HepG2 (cell line): ENCODE measurements at regions not wholly inside any gene's neighbourhood (a gene's known extent, or its start where the extent isn't known, plus 50 kb on each side); places are given as distances from the start of the nearest gene placed in this dataset.

Experiments used
- ATAC-seq: fragments of 200-7000 bp; cut with Tn5 transposase; 3 replicates; pipeline ENCODE4 v1.9.1; 2020; ENCODE audit warnings: mild to moderate bottlenecking, moderate library complexity
- BruUV-seq: library from RNA; stranded (reverse); fragments of 400-500 nt; replicated peaks from 2 replicates; lab custom pipeline; 2021; lab: Mats Ljungman, UMichigan
- CTCF ChIA-PET: fragments of 300-600 bp; formaldehyde crosslinking; extraction: SDS; loops from one replicate; lab custom pipeline; 2021; ENCODE audit warnings: low total read pairs, inconsistent platforms, low intra/inter-chr PET ratio; lab: Yijun Ruan, JAX
- POLR2A ChIA-PET: fragments of 350-600 bp; sonication (Branson Sonifier 250); formaldehyde crosslinking; loops from one replicate; lab custom pipeline; 2020; ENCODE audit warnings: antibody characterized with exemption, inconsistent platforms; lab: Yijun Ruan, JAX
- DNase-seq: peaks from one replicate; pipeline ENCODE4 v3.0.0-alpha.2; 2015; ENCODE audit warnings: low spot score
- FAIRE-seq: peaks from 3 replicates; lab custom pipeline; 2011; peaks lifted over from hg19 to GRCh38; lab: Jason Lieb, UNC
- H2AFZ ChIP-seq: one replicate; pipeline ENCODE4 v1.6.1; 2011; ENCODE audit warnings: low read length, inconsistent platforms
- H3K27ac ChIP-seq: fragments of 300-600 bp; 3 replicates; pipeline ENCODE4 v1.8.0; 2011; ENCODE audit warnings: mixed run types, mild to moderate bottlenecking, mixed read lengths, low read length, inconsistent platforms; ENCODE audit not compliant: insufficient read depth; ENCODE audit errors: extremely low read length
- H3K27me3 ChIP-seq, 2 experiments: fragments of 200-600 bp in 1 of 2; 2 replicates in 1 of 2; 3 replicates in 1 of 2; pipeline versions ENCODE4 v1.6.0 to v1.8.0; 2011; ENCODE audit warnings: low read length in 2 of 2, mild to moderate bottlenecking in 2 of 2, moderate library complexity in 2 of 2, inconsistent platforms in 1 of 2; ENCODE audit not compliant: insufficient read depth in 2 of 2, control insufficient read depth in 1 of 2
- H3K36me3 ChIP-seq, 2 experiments: fragments of 200-600 bp in 1 of 2; replicated peaks in 1 of 2; 2 replicates in 1 of 2; 3 replicates in 1 of 2; pipeline versions ENCODE4 v1.5.1 to v1.8.0; 2011; ENCODE audit warnings: low read length in 2 of 2, inconsistent platforms in 1 of 2; ENCODE audit not compliant: insufficient read depth in 2 of 2, control insufficient read depth in 1 of 2
- H3K4me1 ChIP-seq: 2 replicates; pipeline ENCODE4 v1.5.1; 2012; ENCODE audit warnings: low read length, inconsistent platforms; ENCODE audit not compliant: insufficient read depth
- H3K4me2 ChIP-seq: 2 replicates; pipeline ENCODE4 v1.6.0; 2011; ENCODE audit warnings: low read depth, low read length, inconsistent platforms
- H3K4me3 ChIP-seq, 3 experiments: fragments of 200-600 bp in 1 of 3; sonication (generic), shearing (Covaris generic) in 1 of 3; replicated peaks in 1 of 3; 2 replicates each; pipeline ENCODE4 v1.5.1; 2011 to 2016; ENCODE audit warnings: low read length in 3 of 3, inconsistent platforms in 2 of 3, low read depth in 2 of 3, mild to moderate bottlenecking in 2 of 3, control low read depth in 1 of 3, mixed read lengths in 1 of 3; ENCODE audit not compliant: insufficient read depth in 1 of 3
- H3K79me2 ChIP-seq: one replicate; pipeline ENCODE4 v1.6.1; 2011; ENCODE audit warnings: low read length, inconsistent platforms; ENCODE audit not compliant: insufficient read depth
- H3K9ac ChIP-seq: 2 replicates; pipeline ENCODE4 v1.6.0; 2011; ENCODE audit warnings: mild to moderate bottlenecking, low read depth, low read length, inconsistent platforms; ENCODE audit not compliant: insufficient read depth
- H3K9me3 ChIP-seq: 2 replicates; pipeline ENCODE4 v1.5.1; 2012; ENCODE audit warnings: mild to moderate bottlenecking, low read length
- H4K20me1 ChIP-seq: 2 replicates; pipeline ENCODE4 v1.6.0; 2011; ENCODE audit warnings: inconsistent platforms, mild to moderate bottlenecking, low read length, moderate library complexity; ENCODE audit not compliant: insufficient read depth
- CREM ChIP-seq, 2 experiments: sonication (generic) in 1 of 2; formaldehyde crosslinking in 1 of 2; IDR thresholded peaks; 2 replicates each; pipeline versions ENCODE4 v1.4.0 to v1.6.1; 2016 to 2020; ENCODE audit warnings: antibody characterized with exemption in 1 of 2, mild to moderate bottlenecking in 1 of 2, missing genetic modification reagents in 1 of 2
- GPN1 ChIP-seq: sonication (generic); formaldehyde crosslinking; IDR thresholded peaks from 2 replicates; pipeline ENCODE4 v1.5.1; 2020; ENCODE audit warnings: missing genetic modification reagents, borderline replicate concordance
- KLF12 ChIP-seq: sonication (generic); formaldehyde crosslinking; IDR thresholded peaks from 2 replicates; pipeline ENCODE4 v1.4.0; 2020; ENCODE audit warnings: missing genetic modification reagents, borderline replicate concordance
- PBX3 ChIP-seq: sonication (generic); formaldehyde crosslinking; IDR thresholded peaks from 2 replicates; pipeline ENCODE4 v1.8.1; 2023; ENCODE audit warnings: missing genetic modification reagents, inconsistent platforms, borderline replicate concordance
- RFX5 ChIP-seq: IDR thresholded peaks from 2 replicates; pipeline ENCODE4 v1.6.1; 2011; ENCODE audit warnings: low read depth, low read length, improper control_type of control experiment
- RNF2 ChIP-seq: fragments of 450-650 bp; conservative IDR thresholded peaks from 2 replicates; pipeline ENCODE4 v1.6.1; 2016; ENCODE audit warnings: low read depth
- TGIF2 ChIP-seq: IDR thresholded peaks from 2 replicates; pipeline ENCODE4 v1.6.1; 2016; ENCODE audit warnings: control low read depth, missing compliant biosample characterization
- TRAFD1 ChIP-seq: sonication (generic); formaldehyde crosslinking; IDR thresholded peaks from 2 replicates; pipeline ENCODE4 v1.5.1; 2020; ENCODE audit warnings: missing genetic modification reagents, mild to moderate bottlenecking, borderline replicate concordance
- ZBTB21 ChIP-seq: sonication (generic); formaldehyde crosslinking; IDR thresholded peaks from 2 replicates; pipeline ENCODE4 v1.4.0; 2020; ENCODE audit warnings: missing genetic modification reagents
- ZNF280B ChIP-seq: sonication (generic); formaldehyde crosslinking; IDR thresholded peaks from 2 replicates; pipeline ENCODE4 v1.5.0; 2020; ENCODE audit warnings: missing genetic modification reagents, mild to moderate bottlenecking, borderline replicate concordance
- ZNF556 ChIP-seq: sonication (generic); formaldehyde crosslinking; IDR thresholded peaks from 2 replicates; pipeline ENCODE4 v1.4.0; 2020; ENCODE audit warnings: mild to moderate bottlenecking, missing genetic modification reagents, borderline replicate concordance
- ZNF709 ChIP-seq: sonication (generic); formaldehyde crosslinking; IDR thresholded peaks from 2 replicates; pipeline ENCODE4 v1.5.0; 2020; ENCODE audit warnings: mild to moderate bottlenecking, missing genetic modification reagents
- ZNF790 ChIP-seq: sonication (generic); formaldehyde crosslinking; IDR thresholded peaks from 2 replicates; pipeline ENCODE4 v1.8.0; 2022; ENCODE audit warnings: missing genetic modification reagents, mild to moderate bottlenecking, borderline replicate concordance
- WGBS: methylation state at CpG from one replicate; pipeline ENCODE4 v1.1.6; 2017; ENCODE audit warnings: low lambda C conversion rate; 5-methylcytosine and 5-hydroxymethylcytosine counted together
- in situ Hi-C: cut with HindIII; loops from 2 replicates; pipeline ENCODE4 v1.10.0; 2017; ENCODE audit warnings: low pct_unique_long_range_greater_than_20kb; ENCODE audit not compliant: extremely low pct_ligation_motif_present
- intact Hi-C: fragments of 100-400 bp; cut with micrococcal nuclease; formaldehyde crosslinking; loops from one replicate; pipeline ENCODE4 v1.10.0; 2022; ENCODE audit not compliant: unreplicated experiment

GRCh38 chr2:11920993-11921583 is 174.7 kb downstream of the LPIN1 start:
- H3K4me1 ChIP-seq, result peaks cover 12% of the 10 kb centered on the region
- intact Hi-C loops (no loop called here), in situ Hi-C loops (no loop called here)
- no peak overlapping the region for H3K27ac ChIP-seq
- no peaks in the 10 kb centered on the region for H3K36me3 ChIP-seq
- H3K4me2 ChIP-seq, result no peak overlapping the region
- CTCF ChIA-PET, result no interaction called here
- no TSS peak for BruUV-seq
- FAIRE-seq (no peak), ATAC-seq (no peak), DNase-seq (no peak)
- H3K27me3 ChIP-seq, result no peaks in the 10 kb centered on the region; a peak in 2 of 5 replicates
- no peaks in the 10 kb centered on the region for H4K20me1 ChIP-seq
- no peak overlapping the region for H3K4me3 ChIP-seq
- TF ChIP-seq ZNF790 (CRISPR knock-in tag) (no peak), TGIF2 (no peak), ZNF280B (CRISPR knock-in tag) (no peak), PBX3 (CRISPR knock-in tag) (no peak), RNF2 (no peak), CREM (IDR thresholded peaks at IDR 0.05) (no peak), CREM (CRISPR knock-in tag; IDR thresholded peaks at IDR 0.05) (no peak), TRAFD1 (CRISPR knock-in tag) (no peak), KLF12 (CRISPR knock-in tag) (no peak), GPN1 (CRISPR knock-in tag) (no peak), ZNF556 (CRISPR knock-in tag) (no peak), RFX5 (no peak), ZNF709 (CRISPR knock-in tag) (no peak), ZBTB21 (CRISPR knock-in tag) (no peak)
- no peaks in the 10 kb centered on the region for H3K79me2 ChIP-seq
- POLR2A ChIA-PET, result no interaction called here
- H3K9ac ChIP-seq, result no peak overlapping the region
- 59% methylated on average over 6 of the region's 6 CpGs for WGBS
- H3K9me3 ChIP-seq, result no peaks in the 10 kb centered on the region
- no peak overlapping the region for H2AFZ ChIP-seq
